HT-29 (cell line): ENCODE measurements at regions not wholly inside any gene's neighbourhood (a gene's known extent, or its start where the extent isn't known, plus 50 kb on each side); places are given as distances from the start of the nearest gene placed in this dataset.
"Not testable (repeated sequence)": the region's sequence is repeated elsewhere in the genome, so short reads cannot be mapped to it uniquely, and the experiment has no call there.

ENCODE experiments used
- DNase-seq: peaks from one replicate; pipeline ENCODE4 v3.0.0-alpha.2; 2015; ENCODE audit warnings: low spot score

- peak; percentile 45 for DNase-seq
These were observed 181.0 kb upstream of the ZNF217 start for GRCh38 chr20:53774461-53775203.

DNA sequence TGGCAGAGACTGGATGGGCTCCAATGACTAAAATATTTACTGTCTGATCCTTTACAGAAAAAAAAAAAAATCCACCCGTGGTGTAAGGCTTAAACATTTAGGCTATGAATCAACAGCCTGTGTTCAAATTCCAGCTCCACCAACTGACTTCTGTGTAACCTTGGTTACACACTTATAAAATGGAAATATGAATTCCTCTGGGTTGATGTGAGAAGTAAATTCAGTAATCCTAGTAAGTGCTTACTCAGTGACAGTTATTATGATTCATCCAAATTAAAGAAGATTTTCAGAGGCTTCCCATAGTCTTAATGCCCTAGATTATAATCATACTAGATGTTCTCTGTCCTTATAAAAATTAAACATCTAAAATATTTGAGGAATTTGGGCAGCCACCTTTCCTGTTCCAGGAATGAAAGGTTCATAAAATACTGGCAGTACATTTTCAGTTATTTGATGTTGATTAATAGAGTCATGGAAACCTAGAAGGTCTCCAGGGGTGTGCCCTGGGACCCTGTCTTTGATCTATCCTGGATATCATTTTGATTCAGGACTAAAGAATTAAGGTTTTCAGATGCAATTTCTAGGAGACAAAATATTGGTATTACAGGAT, 180.3 kb upstream of the ZNF217 start:
- peak; percentile 69 for DNase-seq

- not testable (repeated sequence) for DNase-seq
These were observed 179.6 kb upstream of the ZNF217 start for GRCh38 chr20:53773066-53773791.

- no peak for DNase-seq
These were observed 175.4 kb upstream of the ZNF217 start for GRCh38 chr20:53769041-53769440.

GRCh38 chr20:53768329-53768728, 174.7 kb upstream of the ZNF217 start:
- DNase-seq = no peak

DNA sequence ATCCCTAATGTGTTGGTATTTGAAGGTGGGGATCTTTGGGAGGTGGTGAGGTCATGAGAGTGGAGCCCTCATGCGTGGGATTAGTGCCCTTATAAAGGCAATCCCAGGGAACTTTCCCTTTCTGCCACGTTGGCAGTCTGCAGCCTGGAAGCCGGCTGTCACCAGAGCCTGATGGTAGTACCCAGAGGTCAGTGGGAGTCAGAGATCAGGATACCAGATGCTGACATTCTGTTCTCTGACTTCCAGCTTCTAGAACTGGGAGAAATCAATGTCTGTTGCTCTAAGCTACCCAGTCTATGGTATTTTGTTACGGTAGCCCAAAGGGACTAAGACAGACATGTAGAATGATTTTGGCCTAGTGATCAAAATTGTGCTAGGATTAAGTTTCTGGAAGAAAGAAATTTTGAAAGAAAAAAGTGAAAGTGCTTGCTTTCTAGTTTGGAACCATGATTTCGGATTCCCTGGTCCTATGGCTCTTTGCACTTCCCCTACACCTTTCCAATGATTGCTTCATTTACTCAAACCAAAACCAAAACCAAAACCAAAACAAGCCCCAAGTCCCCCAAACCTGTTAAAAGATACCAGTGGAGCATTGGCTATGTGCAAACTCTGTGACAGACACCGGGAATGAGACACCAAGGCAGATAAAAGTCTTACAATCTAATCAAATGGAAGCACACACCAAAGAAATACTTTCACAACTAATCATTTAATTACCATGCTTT, 173.7 kb upstream of the ZNF217 start:
- DNase-seq = no peak

DNA sequence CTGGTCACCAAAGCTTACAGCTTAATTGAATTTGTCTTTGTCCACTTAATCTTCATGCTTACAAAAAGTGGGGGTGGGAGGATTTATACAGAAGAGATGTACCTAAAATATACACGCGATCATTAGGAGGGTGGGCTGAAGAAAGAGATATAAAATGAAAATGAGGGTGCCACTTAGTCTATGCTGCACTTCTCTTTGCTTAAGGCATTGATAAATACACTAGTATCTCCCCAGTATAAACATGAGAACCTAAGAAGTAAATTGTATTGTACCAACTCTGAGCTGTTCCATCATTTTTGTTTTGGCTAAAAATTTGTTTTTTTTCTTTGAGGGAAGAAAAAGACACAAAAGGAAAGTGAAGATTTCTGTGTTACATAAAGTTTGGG, 170.8 kb upstream of the ZNF217 start:
- DNase-seq = no peak

DNA sequence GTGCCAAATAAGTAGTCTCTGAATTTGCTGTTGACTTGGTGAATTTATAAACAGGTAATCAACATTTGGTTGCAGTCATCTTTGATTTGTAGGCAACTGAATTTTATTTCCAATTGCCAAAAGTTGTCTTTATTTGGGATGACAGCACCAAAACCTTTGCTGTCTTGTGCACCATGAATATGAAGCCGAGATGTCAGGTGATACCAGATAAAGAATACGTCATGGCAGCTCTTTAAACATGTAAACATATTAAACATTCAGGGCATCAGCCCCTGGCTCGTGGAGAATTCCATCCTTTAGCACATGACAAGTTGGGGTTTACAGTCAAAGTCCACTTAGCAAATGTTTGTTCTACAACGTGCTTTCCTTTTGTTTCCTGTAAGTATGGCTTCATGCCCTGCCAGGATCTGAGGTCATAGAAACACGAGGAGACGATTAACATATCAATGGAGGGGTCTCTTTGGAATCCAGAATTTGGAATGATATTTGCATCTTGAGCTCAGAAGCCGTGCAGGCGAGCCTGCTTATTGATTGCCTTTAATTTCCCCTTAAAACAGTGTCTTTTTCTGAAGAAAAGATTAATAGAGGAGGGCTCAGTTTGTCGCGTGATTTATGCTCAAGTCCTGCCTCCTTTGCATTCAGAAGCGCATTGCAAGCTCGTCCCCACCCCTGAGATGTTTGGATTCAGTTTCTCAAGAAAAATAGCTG, 170.2 kb upstream of the ZNF217 start:
- peak; percentile 95 for DNase-seq

- DNase-seq = not testable (repeated sequence)
These were observed 168.8 kb upstream of the ZNF217 start for GRCh38 chr20:53762423-53762798.

- no peak for DNase-seq
These were observed 166.4 kb upstream of the ZNF217 start for GRCh38 chr20:53760025-53760441.

DNA sequence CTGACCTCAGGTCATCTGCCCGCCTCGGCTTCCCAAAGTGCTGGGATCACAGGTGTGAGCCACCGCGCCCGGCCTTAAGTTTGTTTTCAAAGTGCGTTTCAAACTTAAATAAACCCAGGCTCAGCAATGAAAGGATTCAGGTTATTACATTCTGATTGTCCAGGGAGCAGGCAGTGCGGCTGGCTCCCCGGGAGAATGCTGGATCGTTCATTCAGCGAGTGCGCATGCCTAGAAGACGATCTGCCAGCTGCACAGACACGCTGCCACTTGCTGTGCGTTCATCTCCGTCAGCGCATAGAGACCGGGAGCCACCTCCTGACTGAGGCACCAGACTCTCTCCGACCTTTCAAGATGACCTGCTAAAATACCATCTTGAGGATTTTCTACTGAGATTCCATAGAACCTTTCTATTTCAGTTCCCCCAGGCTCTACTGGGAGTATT, 163.9 kb upstream of the ZNF217 start:
- DNase-seq = no peak

DNA sequence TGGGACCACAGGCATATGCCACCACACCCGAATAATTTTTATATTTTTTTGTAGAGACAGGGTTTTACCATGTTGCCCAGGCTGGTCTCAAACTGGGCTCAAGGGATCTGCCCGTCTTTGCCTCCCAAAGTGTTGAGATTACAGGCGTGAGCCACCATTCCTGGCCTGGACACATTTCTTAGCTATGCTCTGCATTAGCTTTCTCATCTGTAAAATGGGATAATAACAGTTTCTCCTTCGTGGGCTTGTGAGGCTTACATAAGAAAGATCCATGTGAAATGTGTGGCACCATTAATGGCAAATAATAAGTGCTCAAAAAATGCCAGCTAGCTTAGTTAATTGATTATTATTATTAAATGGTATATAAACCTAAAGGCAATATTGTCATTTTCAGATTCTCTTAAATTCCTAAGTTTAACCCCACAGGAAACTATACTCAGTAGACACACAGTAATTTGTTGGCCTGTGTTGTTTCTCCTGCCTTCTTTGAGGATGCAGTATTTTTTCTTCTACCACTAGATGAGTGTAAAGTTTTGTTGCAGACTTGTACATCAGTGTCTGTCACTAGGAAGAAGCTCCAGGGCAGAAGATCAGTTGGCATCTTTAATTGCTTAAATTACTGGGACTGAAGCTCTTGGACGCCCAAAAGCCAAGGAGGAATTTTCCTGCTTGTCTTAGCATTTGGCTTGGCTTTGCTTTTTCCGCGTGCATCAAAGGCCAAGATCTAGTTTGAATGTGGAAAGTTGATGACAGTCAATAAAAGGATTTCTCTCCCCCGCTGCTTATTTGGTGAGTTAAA, 162.3 kb upstream of the ZNF217 start:
- DNase-seq = no peak

DNA sequence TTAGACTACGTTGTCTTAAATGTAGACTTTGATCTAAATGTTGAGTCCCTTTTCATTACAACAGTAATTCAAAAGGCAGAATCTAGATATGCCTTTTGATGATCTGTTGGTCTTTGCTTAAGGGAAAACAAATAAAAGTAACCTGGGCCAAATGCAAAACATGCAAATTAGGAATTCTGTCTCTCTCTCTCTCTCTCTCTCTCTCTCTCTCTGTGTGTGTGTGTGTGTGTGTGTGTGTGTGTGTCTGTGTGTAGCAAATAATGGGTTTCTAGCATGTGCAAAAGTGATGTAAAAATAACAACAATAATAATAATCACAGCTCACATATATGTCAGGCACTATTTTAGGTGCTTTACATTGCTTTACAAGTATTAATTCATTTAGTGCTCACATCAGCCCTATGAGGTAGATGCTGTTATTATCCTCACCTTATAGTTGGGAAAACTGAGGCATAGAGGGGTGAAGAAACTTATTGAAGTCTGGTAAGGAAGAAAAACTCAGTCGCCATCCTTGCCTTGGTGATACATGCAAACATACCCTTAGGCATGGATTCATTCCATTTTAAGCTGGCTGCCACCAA, 160.3 kb upstream of the ZNF217 start:
- DNase-seq = no peak

DNA sequence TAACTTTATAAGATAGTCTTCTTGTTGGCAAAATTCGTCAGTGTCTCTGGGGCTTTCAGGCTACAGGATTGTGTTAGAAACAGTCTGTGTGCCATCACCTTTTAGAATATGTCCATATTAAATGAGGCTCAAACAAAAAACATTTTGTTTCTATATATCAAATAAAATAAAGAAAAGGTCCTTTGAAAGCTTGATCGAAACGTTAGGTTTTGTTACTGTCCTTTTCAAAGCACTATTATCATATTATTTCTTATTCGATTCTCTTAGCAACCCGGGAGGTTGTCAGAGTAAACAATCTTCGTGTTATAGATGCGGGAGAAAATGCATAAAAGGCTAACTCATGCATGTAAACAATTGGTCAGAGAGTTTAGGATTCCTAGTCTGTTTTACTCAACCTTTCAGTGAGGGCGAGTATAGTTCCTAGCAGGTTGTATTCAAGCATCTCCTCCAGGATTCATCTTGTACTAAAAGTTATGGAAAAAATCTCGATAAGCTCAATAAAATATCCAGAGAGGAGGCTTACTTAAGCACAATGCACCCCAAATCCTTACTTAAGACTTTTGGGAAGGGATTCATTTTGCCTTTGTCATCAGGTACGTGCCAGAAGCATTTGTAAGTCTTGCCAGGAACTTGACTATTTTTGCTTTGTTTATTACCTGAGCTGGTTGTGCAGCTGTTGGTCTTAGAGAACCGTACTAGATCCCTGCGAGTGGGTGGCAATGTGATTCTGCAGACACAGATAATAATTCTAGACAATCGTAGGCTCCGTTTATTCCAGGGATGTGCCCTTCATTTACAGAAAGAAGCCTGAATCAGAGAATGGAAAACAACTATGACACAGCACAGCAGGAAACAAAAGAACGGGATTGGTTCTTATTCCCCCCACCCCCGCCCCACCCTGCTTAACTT, 159.6 kb upstream of the ZNF217 start:
- DNase-seq = peak; percentile 87

GRCh38 chr20:53752583-53752970, 158.9 kb upstream of the ZNF217 start:
- DNase-seq = no peak

- DNase-seq = peak; percentile 75
These were observed 158.1 kb upstream of the ZNF217 start for GRCh38 chr20:53751620-53752318.

DNA sequence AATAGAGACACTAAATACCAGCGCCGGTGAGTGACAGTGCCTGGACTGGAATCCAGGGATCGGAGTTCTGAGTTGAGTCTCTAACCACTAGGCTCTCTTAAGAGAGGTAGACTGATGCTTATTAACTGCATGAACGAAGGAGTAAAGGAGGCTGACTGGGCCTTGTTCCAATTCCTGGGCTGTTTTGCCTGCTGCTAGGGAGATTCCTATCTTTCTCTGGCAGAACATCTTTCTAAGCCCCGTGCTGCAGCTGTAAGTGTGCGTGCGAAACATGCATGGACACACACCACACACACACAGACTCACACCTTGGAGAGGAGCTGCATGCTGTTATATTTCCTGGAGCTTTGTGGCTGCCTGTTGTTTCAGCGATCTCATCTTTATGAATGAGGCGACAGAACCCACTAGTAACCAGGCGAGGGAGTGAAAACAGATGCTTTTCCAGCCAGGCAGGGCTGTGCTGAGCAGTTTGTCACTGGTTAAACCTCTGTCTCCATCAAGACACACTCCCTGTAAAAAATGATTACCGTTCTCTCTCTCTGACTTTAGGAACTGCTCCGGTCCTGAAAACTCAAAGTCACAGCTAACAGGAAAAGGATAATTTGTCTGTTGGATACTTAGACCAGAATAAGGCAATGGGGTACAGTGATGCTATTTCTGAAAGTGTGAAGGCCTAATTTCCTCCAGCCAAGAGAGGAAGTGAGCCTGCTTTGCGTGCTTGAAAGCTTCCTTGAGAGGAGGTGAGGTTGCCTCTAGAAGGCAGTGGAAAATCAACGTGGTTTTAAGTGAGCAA, 157.4 kb upstream of the ZNF217 start:
- DNase-seq = peak; percentile 56

GRCh38 chr20:53749499-53749898, 155.9 kb upstream of the ZNF217 start:
- no peak for DNase-seq
